Esophagus squamous epithelium (tissue), 4 donors: ENCODE measurements at regions not wholly inside any gene's neighbourhood (a gene's known extent, or its start where the extent isn't known, plus 50 kb on each side); places are given as distances from the start of the nearest gene placed in this dataset.

Source experiments
- CTCF ChIP-seq, 6 experiments: fragments of 450-650 bp in 4 of 6; fragments of 200-600 bp in 2 of 6; sonication (generic) in 2 of 6; IDR thresholded peaks; one replicate each; pipeline ENCODE4 v1.5.1; 2016 to 2019; ENCODE audit warnings: antibody characterized with exemption in 6 of 6, mild to moderate bottlenecking in 4 of 6, moderate library complexity in 4 of 6
- POLR2A ChIP-seq, 4 donors: fragments of 450-650 bp; IDR thresholded peaks; one replicate each; pipeline ENCODE4 v1.6.1; 2017; ENCODE audit warnings: antibody characterized with exemption in 4 of 4, mild to moderate bottlenecking in 4 of 4, moderate library complexity in 3 of 4

GRCh38 chr5:163867738-163868137 lies 362.3 kb downstream of the MAT2B start:
- no peak for TF ChIP-seq CTCF (IDR thresholded peaks at IDR 0.05)
- TF ChIP-seq POLR2A (IDR thresholded peaks at IDR 0.05), result no peak
